Testis (tissue), 2 donors: ENCODE measurements at regions not wholly inside any gene's neighbourhood (a gene's known extent, or its start where the extent isn't known, plus 50 kb on each side); places are given as distances from the start of the nearest gene placed in this dataset.

ENCODE experiments used
- DNase-seq: peaks from one replicate; pipeline ENCODE4 v3.0.0-alpha.2; 2019
- H3K27ac ChIP-seq, 2 donors: fragments of 200-600 bp; sonication (generic); one replicate each; pipeline ENCODE4 v1.5.1; 2019
- H3K27me3 ChIP-seq: fragments of 200-600 bp; sonication (generic); one replicate; pipeline ENCODE4 v1.5.1; 2019
- H3K36me3 ChIP-seq: fragments of 200-600 bp; sonication (generic); one replicate; pipeline ENCODE4 v1.5.1; 2017; ENCODE audit warnings: low read depth; ENCODE audit errors: missing control alignments
- H3K4me1 ChIP-seq: fragments of 200-600 bp; sonication (generic); one replicate; pipeline ENCODE4 v1.5.1; 2019
- H3K4me3 ChIP-seq, 2 donors: fragments of 200-600 bp; sonication (generic); one replicate each; pipeline ENCODE4 v1.5.1; 2017 to 2019
- H3K9me3 ChIP-seq: fragments of 200-600 bp; sonication (generic); one replicate; pipeline ENCODE4 v1.5.1; 2017
- POLR2A ChIP-seq: fragments of 450-650 bp; IDR thresholded peaks from one replicate; pipeline ENCODE4 v1.6.1; 2017; ENCODE audit warnings: antibody characterized with exemption, mild to moderate bottlenecking, moderate library complexity
- WGBS, 2 donors: methylation state at CpG; one replicate each; pipeline ENCODE4 v1.1.5; 2018; 5-methylcytosine and 5-hydroxymethylcytosine counted together
- intact Hi-C: fragments of 100-400 bp; cut with DNase I; formaldehyde crosslinking; loops from one replicate; pipeline ENCODE4 v1.15.1; 2023; ENCODE audit warnings: low total_unique reads
- TF ChIP-seq, protein P1 (sequence below), 3 experiments: fragments of 450-650 bp in 2 of 3; fragments of 200-600 bp in 1 of 3; sonication (generic) in 1 of 3; IDR thresholded peaks; one replicate each; pipeline ENCODE4 v1.5.1; 2016 to 2019; ENCODE audit warnings: antibody characterized with exemption in 3 of 3, mild to moderate bottlenecking in 2 of 3, moderate library complexity in 1 of 3

DNA sequence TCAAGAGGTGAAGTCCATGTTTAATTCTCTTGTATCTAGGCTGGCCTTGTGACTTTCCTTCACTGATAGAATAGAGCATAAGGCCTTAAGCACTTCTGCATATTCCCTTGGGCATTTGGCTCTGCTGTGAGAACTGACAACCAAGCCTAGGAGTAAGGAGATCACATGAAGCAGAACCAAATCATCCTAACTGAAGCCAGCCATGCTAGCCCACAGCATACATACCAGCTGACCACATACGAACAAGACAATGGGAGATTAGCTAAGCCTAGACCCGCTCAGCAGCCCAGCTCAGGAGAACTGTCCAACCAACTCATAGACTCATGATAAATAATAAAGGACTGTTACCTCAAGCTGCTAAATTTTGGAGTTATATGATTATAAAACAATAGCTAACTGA lies 114.6 kb upstream of the NEK7 start:
- no peaks in the 10 kb centered on the region for H3K4me1 ChIP-seq
- no peaks in the 10 kb centered on the region for H3K36me3 ChIP-seq
- intact Hi-C loops: no loop called here
- H3K9me3 ChIP-seq: no peaks in the 10 kb centered on the region
- H3K27me3 ChIP-seq: no peaks in the 10 kb centered on the region
- H3K27ac ChIP-seq: no peak overlapping the region
- 95 to 97% methylated on average over 2 of the region's 2 CpGs for WGBS, 2 donors
- H3K4me3 ChIP-seq: no peak overlapping the region
- TF ChIP-seq, protein P1, sequence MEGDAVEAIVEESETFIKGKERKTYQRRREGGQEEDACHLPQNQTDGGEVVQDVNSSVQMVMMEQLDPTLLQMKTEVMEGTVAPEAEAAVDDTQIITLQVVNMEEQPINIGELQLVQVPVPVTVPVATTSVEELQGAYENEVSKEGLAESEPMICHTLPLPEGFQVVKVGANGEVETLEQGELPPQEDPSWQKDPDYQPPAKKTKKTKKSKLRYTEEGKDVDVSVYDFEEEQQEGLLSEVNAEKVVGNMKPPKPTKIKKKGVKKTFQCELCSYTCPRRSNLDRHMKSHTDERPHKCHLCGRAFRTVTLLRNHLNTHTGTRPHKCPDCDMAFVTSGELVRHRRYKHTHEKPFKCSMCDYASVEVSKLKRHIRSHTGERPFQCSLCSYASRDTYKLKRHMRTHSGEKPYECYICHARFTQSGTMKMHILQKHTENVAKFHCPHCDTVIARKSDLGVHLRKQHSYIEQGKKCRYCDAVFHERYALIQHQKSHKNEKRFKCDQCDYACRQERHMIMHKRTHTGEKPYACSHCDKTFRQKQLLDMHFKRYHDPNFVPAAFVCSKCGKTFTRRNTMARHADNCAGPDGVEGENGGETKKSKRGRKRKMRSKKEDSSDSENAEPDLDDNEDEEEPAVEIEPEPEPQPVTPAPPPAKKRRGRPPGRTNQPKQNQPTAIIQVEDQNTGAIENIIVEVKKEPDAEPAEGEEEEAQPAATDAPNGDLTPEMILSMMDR (IDR thresholded peaks at IDR 0.05): no peak
- TF ChIP-seq POLR2A: no peak
- DNase-seq: no peak

DNA sequence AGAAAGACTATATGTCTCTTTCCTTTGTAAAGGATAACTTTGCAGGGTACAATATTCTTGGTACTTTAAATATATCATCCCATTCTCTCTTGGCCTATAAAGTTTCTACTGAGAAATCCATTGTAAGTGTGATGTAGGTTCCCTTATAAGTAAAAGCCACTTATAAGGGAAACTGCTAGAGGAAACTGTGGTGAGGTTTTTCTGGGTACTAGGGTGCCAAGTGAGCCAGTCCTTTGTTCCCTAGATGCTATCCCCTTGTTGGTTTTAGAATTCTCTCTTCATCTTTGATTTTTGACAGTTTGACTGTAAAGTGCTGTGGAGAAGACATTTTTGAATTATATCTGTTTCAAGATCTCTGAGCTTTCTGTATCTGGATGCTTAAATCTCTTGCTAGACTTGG lies 108.9 kb upstream of the NEK7 start:
- intact Hi-C loops: no loop called here
- no peaks in the 10 kb centered on the region for H3K4me1 ChIP-seq

DNA sequence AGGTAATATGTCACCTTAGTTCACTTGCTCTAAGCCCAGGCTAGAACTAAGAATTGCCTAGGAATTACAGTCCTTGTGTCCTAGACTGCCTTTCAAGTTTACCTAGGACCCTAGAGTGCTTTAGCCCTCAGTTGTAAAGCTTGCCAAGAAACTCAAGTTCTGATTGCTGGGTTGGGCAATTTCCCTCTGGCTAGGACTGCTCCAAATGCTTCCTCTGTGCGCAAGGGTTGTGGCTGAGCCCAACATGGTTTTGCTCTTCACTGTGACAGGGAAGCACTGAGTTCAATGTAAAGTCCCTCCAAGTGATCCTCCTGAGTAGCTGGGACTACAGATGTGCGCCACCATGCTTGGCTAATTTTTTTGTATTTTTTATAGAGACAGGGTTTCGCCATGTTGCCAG lies 102.3 kb upstream of the NEK7 start:
- intact Hi-C loops: no loop called here
- H3K9me3 ChIP-seq: no peaks in the 10 kb centered on the region
- H3K36me3 ChIP-seq: no peaks in the 10 kb centered on the region
- WGBS, 2 donors: 91 to 97% methylated on average over 3 of the region's 3 CpGs
- no peak for TF ChIP-seq POLR2A
- TF ChIP-seq, protein P1 (IDR thresholded peaks at IDR 0.05): no peak
- H3K4me3 ChIP-seq: no peak overlapping the region
- no peak overlapping the region for H3K27ac ChIP-seq
- H3K4me1 ChIP-seq: no peaks in the 10 kb centered on the region
- H3K27me3 ChIP-seq: no peaks in the 10 kb centered on the region
- no peak for DNase-seq

More for the DNA sequence above, 108.9 kb upstream of the NEK7 start:
- Histone ChIP-seq H3K27me3 (no peaks in the 10 kb centered on the region), H3K4me3 (no peak overlapping the region), H3K27ac (no peak overlapping the region), H3K36me3 (no peaks in the 10 kb centered on the region), H3K9me3 (no peaks in the 10 kb centered on the region)
- no peak for DNase-seq
- no peak for TF ChIP-seq POLR2A
- TF ChIP-seq, protein P1 (IDR thresholded peaks at IDR 0.05): no peak

DNA sequence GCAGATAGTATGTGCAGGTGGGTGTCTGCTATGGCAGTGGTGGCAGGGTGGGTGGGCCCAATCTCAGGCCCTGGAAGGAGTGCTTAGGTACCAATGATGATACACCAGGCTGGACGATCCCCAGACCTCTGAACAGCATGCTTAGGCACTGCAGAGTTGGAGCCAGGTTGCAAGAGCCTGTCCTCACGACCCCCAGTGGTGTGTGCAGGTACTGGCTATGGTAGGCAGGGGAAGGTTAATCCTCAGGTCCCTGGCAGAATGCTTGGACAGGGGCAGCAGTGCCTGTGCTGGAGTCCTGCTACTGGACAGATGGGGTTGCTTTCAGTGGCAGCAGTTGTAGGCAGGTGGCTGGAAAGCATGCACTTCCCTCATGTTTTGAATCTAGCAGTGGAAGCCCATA lies 100.5 kb upstream of the NEK7 start:
- H3K36me3 ChIP-seq: no peaks in the 10 kb centered on the region
- H3K4me1 ChIP-seq: no peaks in the 10 kb centered on the region
- no peak for DNase-seq
- TF ChIP-seq POLR2A: no peak
- TF ChIP-seq, protein P1 (IDR thresholded peaks at IDR 0.05): peak in 1 of 3 experiments; percentile 16
- H3K9me3 ChIP-seq: no peaks in the 10 kb centered on the region
- no peak overlapping the region for H3K4me3 ChIP-seq
- intact Hi-C loops: no loop called here
- no peak overlapping the region for H3K27ac ChIP-seq
- no peaks in the 10 kb centered on the region for H3K27me3 ChIP-seq
- WGBS, 2 donors: 80% methylated on average over 1 of the region's 2 CpGs; no CpG with 5 or more reads in 1 of the 2 donors

DNA sequence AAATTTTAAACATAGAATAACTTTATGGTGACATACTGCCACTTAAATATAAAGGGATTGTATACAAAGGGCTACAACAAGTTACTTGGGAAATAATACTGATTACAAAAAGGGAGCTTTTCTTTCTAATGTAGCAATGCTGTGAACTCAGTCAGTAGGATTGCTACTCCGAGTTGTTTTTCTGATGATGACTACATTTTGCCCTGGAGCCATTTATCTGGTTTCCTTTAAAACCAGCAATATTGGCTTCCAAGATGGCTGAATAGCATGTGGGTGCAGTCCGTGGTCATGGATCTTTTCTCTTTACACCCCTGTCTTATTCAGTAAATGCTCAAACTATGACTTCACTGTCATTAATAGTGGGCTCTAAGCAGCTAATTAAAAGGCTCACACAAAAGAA lies 92.6 kb upstream of the NEK7 start:
- H3K36me3 ChIP-seq: no peaks in the 10 kb centered on the region
- no peak for DNase-seq
- no peaks in the 10 kb centered on the region for H3K27me3 ChIP-seq
- H3K9me3 ChIP-seq: no peaks in the 10 kb centered on the region
- H3K27ac ChIP-seq: no peak overlapping the region
- WGBS, 2 donors: 81 to 84% methylated on average over 2 of the region's 2 CpGs
- no peak overlapping the region for H3K4me3 ChIP-seq
- no peaks in the 10 kb centered on the region for H3K4me1 ChIP-seq
- TF ChIP-seq, protein P1 (IDR thresholded peaks at IDR 0.05): no peak
- TF ChIP-seq POLR2A: no peak
- intact Hi-C loops: no loop called here
